Fibroblast of lung (primary cell): ENCODE measurements at regions not wholly inside any gene's neighbourhood (a gene's known extent, or its start where the extent isn't known, plus 50 kb on each side); places are given as distances from the start of the nearest gene placed in this dataset.

ENCODE experiments used
- CTCF ChIP-seq, 2 donors: IDR thresholded peaks in 1 of 2; conservative IDR thresholded peaks in 1 of 2; 1 replicate in 1 of 2; 2 replicates in 1 of 2; pipeline ENCODE4 v1.5.1; 2011 to 2012; ENCODE audit warnings: low read length in 2 of 2, control low read depth in 1 of 2, inconsistent platforms in 1 of 2, low read depth in 1 of 2, mild to moderate bottlenecking in 1 of 2
- EZH2 ChIP-seq: IDR thresholded peaks from 2 replicates; pipeline ENCODE4 v1.5.1; 2012; ENCODE audit warnings: low read length, control low read depth, mild to moderate bottlenecking; ENCODE audit errors: missing control alignments

- no peak for TF ChIP-seq CTCF (conservative IDR thresholded peaks at IDR 0.05 in 1 of 2, IDR thresholded peaks at IDR 0.05 in 1 of 2; ENCODE audit: low read depth in 1 of 2, low read length in 2 of 2)
- no peak for TF ChIP-seq EZH2
Observed at GRCh38 chr4:181281451-181281850, 961.8 kb upstream of the TENM3 start.
